ENCODE measurements at regions not wholly inside any gene's neighbourhood (a gene's known extent, or its start where the extent isn't known, plus 50 kb on each side); places are given as distances from the start of the nearest gene placed in this dataset.

DNA sequence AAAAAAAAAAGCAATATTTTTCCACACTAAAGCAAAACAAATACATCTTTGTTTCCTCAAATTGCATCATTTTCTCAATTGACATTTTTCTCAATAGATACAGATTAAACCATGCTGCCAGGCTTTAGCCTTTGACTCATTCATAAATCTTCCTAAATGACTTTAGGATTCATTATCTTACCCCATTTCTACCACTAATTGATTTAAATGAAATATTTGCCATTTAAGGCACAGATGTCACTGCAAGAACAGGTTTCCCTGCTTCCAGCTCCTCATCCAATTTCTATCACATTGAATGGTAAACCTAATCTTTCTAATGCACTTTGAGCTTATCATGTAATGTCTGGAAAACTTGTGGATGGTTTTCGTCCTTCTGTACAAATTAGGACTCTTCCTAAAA, 298.7 kb downstream of the RPL10L start:
- ATAC-seq, result no peak

GRCh38 chr14:46344327-46344937, 307.1 kb downstream of the RPL10L start:
- no peak for TF ChIP-seq ZFP3 (CRISPR knock-in tag; IDR thresholded peaks at IDR 0.05)
- no peak for TF ChIP-seq CSDC2 (CRISPR knock-in tag; IDR thresholded peaks at IDR 0.05)
- TF ChIP-seq POU6F1 (CRISPR knock-in tag; IDR thresholded peaks at IDR 0.05; ENCODE audit: borderline replicate concordance, low read depth), result no peak
- TF ChIP-seq PPARA (CRISPR knock-in tag; IDR thresholded peaks at IDR 0.05; ENCODE audit: borderline replicate concordance), result no peak
- TF ChIP-seq CSRNP3 (CRISPR knock-in tag; IDR thresholded peaks at IDR 0.05), result no peak
- no peak for TF ChIP-seq CREB5 (CRISPR knock-in tag; IDR thresholded peaks at IDR 0.05; ENCODE audit: low read depth)
- no peak for TF ChIP-seq ZC3H10 (CRISPR knock-in tag; IDR thresholded peaks at IDR 0.05)
- peak; percentile 80 for ATAC-seq

More for the DNA sequence above, 298.7 kb downstream of the RPL10L start:
- no peak for TF ChIP-seq BACH2 (CRISPR knock-in tag; IDR thresholded peaks at IDR 0.05; ENCODE audit: borderline replicate concordance)
- TF ChIP-seq ZNF565 (CRISPR knock-in tag; conservative IDR thresholded peaks at IDR 0.05; ENCODE audit: low read depth), result no peak
- no peak for TF ChIP-seq CREB5 (CRISPR knock-in tag; IDR thresholded peaks at IDR 0.05; ENCODE audit: low read depth)
- TF ChIP-seq POU6F1 (CRISPR knock-in tag; IDR thresholded peaks at IDR 0.05; ENCODE audit: borderline replicate concordance, low read depth), result no peak
- TF ChIP-seq ZNF8 (CRISPR knock-in tag; IDR thresholded peaks at IDR 0.05), result no peak
- TF ChIP-seq ESRRG (CRISPR knock-in tag; IDR thresholded peaks at IDR 0.05), result no peak
- no peak for TF ChIP-seq ARNTL (CRISPR knock-in tag; IDR thresholded peaks at IDR 0.05; ENCODE audit: borderline replicate concordance, low read depth)
- TF ChIP-seq ZFP3 (CRISPR knock-in tag; IDR thresholded peaks at IDR 0.05), result no peak
- no peak for TF ChIP-seq RARB (CRISPR knock-in tag; IDR thresholded peaks at IDR 0.05)
- TF ChIP-seq GLIS3 (CRISPR knock-in tag; IDR thresholded peaks at IDR 0.05), result no peak
- TF ChIP-seq, protein P1, sequence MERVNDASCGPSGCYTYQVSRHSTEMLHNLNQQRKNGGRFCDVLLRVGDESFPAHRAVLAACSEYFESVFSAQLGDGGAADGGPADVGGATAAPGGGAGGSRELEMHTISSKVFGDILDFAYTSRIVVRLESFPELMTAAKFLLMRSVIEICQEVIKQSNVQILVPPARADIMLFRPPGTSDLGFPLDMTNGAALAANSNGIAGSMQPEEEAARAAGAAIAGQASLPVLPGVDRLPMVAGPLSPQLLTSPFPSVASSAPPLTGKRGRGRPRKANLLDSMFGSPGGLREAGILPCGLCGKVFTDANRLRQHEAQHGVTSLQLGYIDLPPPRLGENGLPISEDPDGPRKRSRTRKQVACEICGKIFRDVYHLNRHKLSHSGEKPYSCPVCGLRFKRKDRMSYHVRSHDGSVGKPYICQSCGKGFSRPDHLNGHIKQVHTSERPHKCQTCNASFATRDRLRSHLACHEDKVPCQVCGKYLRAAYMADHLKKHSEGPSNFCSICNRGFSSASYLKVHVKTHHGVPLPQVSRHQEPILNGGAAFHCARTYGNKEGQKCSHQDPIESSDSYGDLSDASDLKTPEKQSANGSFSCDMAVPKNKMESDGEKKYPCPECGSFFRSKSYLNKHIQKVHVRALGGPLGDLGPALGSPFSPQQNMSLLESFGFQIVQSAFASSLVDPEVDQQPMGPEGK (CRISPR knock-in tag; IDR thresholded peaks at IDR 0.05; ENCODE audit: borderline replicate concordance), result no peak
- no peak for TF ChIP-seq CSDC2 (CRISPR knock-in tag; IDR thresholded peaks at IDR 0.05)
- TF ChIP-seq TCF4 (CRISPR knock-in tag; IDR thresholded peaks at IDR 0.05; ENCODE audit: borderline replicate concordance), result no peak
- TF ChIP-seq PPARA (CRISPR knock-in tag; IDR thresholded peaks at IDR 0.05; ENCODE audit: borderline replicate concordance), result no peak
- TF ChIP-seq ZFP30 (CRISPR knock-in tag; IDR thresholded peaks at IDR 0.05), result no peak

DNA sequence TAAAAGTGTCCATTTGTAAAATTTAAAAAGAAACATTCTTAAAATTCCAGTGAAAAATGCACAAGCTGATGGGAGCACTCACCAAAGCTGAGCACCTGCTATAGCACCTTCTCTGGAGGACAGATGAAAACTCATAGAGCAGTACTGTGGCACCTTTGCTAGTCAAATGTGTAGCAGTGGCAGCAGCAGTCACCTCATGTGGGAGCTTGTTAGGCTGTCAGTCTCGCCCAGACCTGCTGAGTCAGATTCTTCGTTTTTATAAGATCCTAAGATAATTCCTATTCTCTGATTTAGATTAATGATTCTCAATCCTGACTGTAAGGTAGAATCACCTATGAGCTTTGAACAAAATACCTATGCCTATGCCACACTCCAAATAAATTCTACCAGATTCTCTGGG, 325.8 kb downstream of the RPL10L start:
- ATAC-seq, result no peak
- TF ChIP-seq GLIS3 (CRISPR knock-in tag; IDR thresholded peaks at IDR 0.05) (no peak), CSRNP3 (CRISPR knock-in tag; IDR thresholded peaks at IDR 0.05) (no peak), ARNTL (CRISPR knock-in tag; IDR thresholded peaks at IDR 0.05; ENCODE audit: borderline replicate concordance, low read depth) (no peak), ZNF565 (CRISPR knock-in tag; conservative IDR thresholded peaks at IDR 0.05; ENCODE audit: low read depth) (no peak), POU6F1 (CRISPR knock-in tag; IDR thresholded peaks at IDR 0.05; ENCODE audit: borderline replicate concordance, low read depth) (no peak), ZNF70 (CRISPR knock-in tag; IDR thresholded peaks at IDR 0.05) (no peak), ZFP30 (CRISPR knock-in tag; IDR thresholded peaks at IDR 0.05) (no peak), TCF4 (CRISPR knock-in tag; IDR thresholded peaks at IDR 0.05; ENCODE audit: borderline replicate concordance) (no peak), OSR1 (CRISPR knock-in tag; IDR thresholded peaks at IDR 0.05) (no peak), CSDC2 (CRISPR knock-in tag; IDR thresholded peaks at IDR 0.05) (no peak)
- TF ChIP-seq, protein P1 (CRISPR knock-in tag; IDR thresholded peaks at IDR 0.05; ENCODE audit: borderline replicate concordance), result no peak

Measured in SK-N-SH treated with all-trans-retinoic acid at 6 μM for 48 hours (cell line).